SK-N-SH (cell line): ENCODE measurements at regions not wholly inside any gene's neighbourhood (a gene's known extent, or its start where the extent isn't known, plus 50 kb on each side); places are given as distances from the start of the nearest gene placed in this dataset.

Experiments used
- CHD2 ChIP-seq: fragments of 150-350 bp; IDR thresholded peaks from 2 replicates; pipeline ENCODE4 v1.6.1; 2018; ENCODE audit warnings: low read length; ENCODE audit not compliant: partially characterized antibody
- GABPA ChIP-seq: IDR thresholded peaks from 2 replicates; pipeline ENCODE4 v1.4.0; 2012; ENCODE audit warnings: low read depth, mild to moderate bottlenecking
- POLR2AphosphoS5 ChIP-seq: IDR thresholded peaks from 2 replicates; pipeline ENCODE4 v1.6.1; 2012; ENCODE audit warnings: low read depth, low read length
- RAD21 ChIP-seq: IDR thresholded peaks from 2 replicates; pipeline ENCODE4 v1.6.1; 2012; ENCODE audit warnings: mild to moderate bottlenecking, low read length
- RCOR1 ChIP-seq: fragments of 150-350 bp; IDR thresholded peaks from 2 replicates; pipeline ENCODE4 v1.6.1; 2017; ENCODE audit warnings: antibody characterized with exemption, low read length
- TAF1 ChIP-seq: IDR thresholded peaks from 2 replicates; pipeline ENCODE4 v1.6.1; 2012; ENCODE audit warnings: low read depth, mild to moderate bottlenecking, low read length, moderate library complexity, borderline replicate concordance
- TCF12 ChIP-seq: IDR thresholded peaks from 2 replicates; pipeline ENCODE4 v1.4.0; 2012
- YY1 ChIP-seq: IDR thresholded peaks from 2 replicates; pipeline ENCODE4 v1.4.0; 2012; ENCODE audit warnings: low read depth, mild to moderate bottlenecking
- TF ChIP-seq, protein P1 (sequence below): fragments of 200-600 bp; sonication (generic); IDR thresholded peaks from 2 replicates; pipeline ENCODE4 v1.6.1; 2017; ENCODE audit warnings: antibody characterized with exemption, mild to moderate bottlenecking, moderate library complexity
- TF ChIP-seq, protein P2 (sequence below): IDR thresholded peaks from 2 replicates; pipeline ENCODE4 v1.6.1; 2012; ENCODE audit warnings: mild to moderate bottlenecking, low read depth, low read length, moderate library complexity

DNA sequence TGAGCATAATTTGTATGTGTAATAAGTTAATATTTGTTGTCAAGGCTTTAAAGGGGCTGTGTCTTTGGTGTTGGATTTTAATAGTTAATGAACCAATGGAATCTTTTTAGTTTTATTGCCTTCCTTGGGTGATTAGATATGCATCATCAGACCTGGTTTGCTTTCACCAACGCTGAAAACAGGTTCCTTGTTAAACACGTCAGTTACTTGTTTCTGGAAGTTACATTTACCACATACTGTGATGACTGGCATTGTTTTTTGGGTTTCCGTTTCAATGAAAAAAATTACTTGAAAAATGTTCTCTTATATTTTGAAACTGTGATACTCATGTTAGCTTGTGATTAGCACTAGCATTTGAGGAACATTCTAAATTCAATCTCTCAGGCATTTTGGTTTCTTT, 58.6 kb upstream of the RNF144B start:
- TF ChIP-seq, protein P1, sequence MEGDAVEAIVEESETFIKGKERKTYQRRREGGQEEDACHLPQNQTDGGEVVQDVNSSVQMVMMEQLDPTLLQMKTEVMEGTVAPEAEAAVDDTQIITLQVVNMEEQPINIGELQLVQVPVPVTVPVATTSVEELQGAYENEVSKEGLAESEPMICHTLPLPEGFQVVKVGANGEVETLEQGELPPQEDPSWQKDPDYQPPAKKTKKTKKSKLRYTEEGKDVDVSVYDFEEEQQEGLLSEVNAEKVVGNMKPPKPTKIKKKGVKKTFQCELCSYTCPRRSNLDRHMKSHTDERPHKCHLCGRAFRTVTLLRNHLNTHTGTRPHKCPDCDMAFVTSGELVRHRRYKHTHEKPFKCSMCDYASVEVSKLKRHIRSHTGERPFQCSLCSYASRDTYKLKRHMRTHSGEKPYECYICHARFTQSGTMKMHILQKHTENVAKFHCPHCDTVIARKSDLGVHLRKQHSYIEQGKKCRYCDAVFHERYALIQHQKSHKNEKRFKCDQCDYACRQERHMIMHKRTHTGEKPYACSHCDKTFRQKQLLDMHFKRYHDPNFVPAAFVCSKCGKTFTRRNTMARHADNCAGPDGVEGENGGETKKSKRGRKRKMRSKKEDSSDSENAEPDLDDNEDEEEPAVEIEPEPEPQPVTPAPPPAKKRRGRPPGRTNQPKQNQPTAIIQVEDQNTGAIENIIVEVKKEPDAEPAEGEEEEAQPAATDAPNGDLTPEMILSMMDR, result no peak
- no peak for TF ChIP-seq RAD21
- TF ChIP-seq TAF1, result no peak
- no peak for TF ChIP-seq YY1
- TF ChIP-seq RCOR1, result no peak
- no peak for TF ChIP-seq TCF12
- no peak for TF ChIP-seq GABPA
- no peak for TF ChIP-seq POLR2AphosphoS5
- TF ChIP-seq CHD2, result no peak
- TF ChIP-seq, protein P2, sequence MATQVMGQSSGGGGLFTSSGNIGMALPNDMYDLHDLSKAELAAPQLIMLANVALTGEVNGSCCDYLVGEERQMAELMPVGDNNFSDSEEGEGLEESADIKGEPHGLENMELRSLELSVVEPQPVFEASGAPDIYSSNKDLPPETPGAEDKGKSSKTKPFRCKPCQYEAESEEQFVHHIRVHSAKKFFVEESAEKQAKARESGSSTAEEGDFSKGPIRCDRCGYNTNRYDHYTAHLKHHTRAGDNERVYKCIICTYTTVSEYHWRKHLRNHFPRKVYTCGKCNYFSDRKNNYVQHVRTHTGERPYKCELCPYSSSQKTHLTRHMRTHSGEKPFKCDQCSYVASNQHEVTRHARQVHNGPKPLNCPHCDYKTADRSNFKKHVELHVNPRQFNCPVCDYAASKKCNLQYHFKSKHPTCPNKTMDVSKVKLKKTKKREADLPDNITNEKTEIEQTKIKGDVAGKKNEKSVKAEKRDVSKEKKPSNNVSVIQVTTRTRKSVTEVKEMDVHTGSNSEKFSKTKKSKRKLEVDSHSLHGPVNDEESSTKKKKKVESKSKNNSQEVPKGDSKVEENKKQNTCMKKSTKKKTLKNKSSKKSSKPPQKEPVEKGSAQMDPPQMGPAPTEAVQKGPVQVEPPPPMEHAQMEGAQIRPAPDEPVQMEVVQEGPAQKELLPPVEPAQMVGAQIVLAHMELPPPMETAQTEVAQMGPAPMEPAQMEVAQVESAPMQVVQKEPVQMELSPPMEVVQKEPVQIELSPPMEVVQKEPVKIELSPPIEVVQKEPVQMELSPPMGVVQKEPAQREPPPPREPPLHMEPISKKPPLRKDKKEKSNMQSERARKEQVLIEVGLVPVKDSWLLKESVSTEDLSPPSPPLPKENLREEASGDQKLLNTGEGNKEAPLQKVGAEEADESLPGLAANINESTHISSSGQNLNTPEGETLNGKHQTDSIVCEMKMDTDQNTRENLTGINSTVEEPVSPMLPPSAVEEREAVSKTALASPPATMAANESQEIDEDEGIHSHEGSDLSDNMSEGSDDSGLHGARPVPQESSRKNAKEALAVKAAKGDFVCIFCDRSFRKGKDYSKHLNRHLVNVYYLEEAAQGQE, result no peak
